ENCODE measurements at regions not wholly inside any gene's neighbourhood (a gene's known extent, or its start where the extent isn't known, plus 50 kb on each side); places are given as distances from the start of the nearest gene placed in this dataset.
A peak's percentile ranks its signal among the peaks of the same experiment; 100 is the strongest.

DNA sequence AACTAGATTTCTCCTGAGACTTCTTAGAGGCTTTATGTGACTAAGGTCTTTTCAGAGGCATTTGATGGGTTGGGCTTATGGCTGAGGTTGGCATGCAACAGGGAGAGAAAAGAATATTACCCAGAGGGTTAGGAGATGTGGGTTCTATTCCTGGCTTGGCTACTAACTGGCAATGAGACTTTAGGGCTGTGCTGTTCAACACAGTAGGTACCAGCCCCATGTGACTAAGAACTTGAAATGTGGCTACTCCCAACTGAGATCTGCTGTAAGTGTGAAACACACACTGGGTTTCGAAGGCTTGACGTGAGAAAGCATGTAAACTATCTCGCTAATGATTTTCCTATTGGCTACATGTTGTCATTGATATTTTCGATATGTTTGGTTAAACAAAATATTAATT is 324.9 kb upstream of the SLC14A2 start:
- Histone ChIP-seq H3K27me3 (no peaks in the 10 kb centered on the region), H3F3A (ENCODE audit: low read depth) (no peaks in the 10 kb centered on the region), H2AFZ (replicated peaks) (no peak overlapping the region), H3K79me2 (ENCODE audit: low read depth) (no peaks in the 10 kb centered on the region), H4K20me1 (ENCODE audit: low read depth) (no peaks in the 10 kb centered on the region), H3K4me3 (no peak overlapping the region), H3K9me3 (ENCODE audit: low read depth) (no peaks in the 10 kb centered on the region), H3K27ac (no peak overlapping the region), H3K36me3 (no peaks in the 10 kb centered on the region), H3K4me2 (no peak overlapping the region), H3K9ac (no peak overlapping the region), H3K4me1 (no peaks in the 10 kb centered on the region)
- no peak for TF ChIP-seq EZH2phosphoT487 (IDR thresholded peaks at IDR 0.05)
- TF ChIP-seq, protein P1, sequence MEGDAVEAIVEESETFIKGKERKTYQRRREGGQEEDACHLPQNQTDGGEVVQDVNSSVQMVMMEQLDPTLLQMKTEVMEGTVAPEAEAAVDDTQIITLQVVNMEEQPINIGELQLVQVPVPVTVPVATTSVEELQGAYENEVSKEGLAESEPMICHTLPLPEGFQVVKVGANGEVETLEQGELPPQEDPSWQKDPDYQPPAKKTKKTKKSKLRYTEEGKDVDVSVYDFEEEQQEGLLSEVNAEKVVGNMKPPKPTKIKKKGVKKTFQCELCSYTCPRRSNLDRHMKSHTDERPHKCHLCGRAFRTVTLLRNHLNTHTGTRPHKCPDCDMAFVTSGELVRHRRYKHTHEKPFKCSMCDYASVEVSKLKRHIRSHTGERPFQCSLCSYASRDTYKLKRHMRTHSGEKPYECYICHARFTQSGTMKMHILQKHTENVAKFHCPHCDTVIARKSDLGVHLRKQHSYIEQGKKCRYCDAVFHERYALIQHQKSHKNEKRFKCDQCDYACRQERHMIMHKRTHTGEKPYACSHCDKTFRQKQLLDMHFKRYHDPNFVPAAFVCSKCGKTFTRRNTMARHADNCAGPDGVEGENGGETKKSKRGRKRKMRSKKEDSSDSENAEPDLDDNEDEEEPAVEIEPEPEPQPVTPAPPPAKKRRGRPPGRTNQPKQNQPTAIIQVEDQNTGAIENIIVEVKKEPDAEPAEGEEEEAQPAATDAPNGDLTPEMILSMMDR (IDR thresholded peaks at IDR 0.05), result no peak
- TF ChIP-seq EZH2 (IDR thresholded peaks at IDR 0.05), result no peak
- Mint-ChIP-seq H3K4me1 (peaks cover 19% of the 10 kb centered on the region), H3K27ac (no peak overlapping the region), H3K36me3 (no peaks in the 10 kb centered on the region), H3K9me3 (no peaks in the 10 kb centered on the region), H3K27me3 (ENCODE audit: insufficient read depth, low read depth) (peaks cover 4% of the 10 kb centered on the region), H3K4me3 (no peak overlapping the region)
- no peak for DNase-seq (ENCODE audit: low spot score)

DNA sequence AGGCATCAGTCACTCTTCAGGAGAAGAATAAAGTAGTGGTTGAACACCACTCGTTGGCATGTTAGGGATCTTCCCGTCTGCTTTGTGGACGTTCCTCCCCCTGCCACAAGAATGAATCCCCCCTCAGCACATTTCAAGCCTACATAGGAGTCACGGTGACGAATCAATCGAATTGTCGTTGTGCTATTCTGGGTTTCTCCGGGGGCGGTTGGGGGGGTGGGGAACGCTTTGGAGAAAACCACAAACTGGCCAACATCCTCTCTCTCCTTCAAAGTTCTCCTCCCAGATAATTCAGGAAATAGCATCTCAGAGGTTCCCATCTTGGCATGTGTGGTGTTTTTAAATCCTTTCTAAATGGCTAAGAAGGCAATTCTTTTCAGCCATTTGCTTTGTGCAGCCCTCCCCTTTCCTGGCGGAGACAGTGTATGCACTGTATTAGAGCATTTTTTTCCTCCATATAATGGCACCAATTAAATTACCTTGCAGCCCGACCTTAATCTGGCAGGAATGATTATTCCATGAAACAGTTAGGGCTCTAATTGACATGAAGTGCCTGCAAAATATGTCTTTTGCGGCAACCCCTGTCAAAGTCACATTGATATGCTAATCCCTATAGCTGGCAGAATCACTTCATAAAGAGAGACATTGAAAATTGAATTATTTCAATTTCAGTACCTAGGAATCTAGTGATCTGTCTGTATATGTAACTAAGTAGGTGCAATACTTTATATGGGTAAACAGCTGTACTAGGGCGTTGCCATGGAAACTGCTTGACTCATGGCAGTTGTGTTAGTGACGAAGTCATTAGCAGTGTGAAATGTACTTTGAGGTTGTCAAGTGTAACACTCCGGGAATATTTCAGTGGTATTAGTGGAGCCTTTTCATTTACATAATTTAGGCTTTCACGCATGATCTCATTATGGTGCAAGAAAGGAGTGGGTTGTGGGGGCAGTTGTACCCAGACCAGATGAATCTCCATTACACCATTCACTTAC is 323.4 kb upstream of the SLC14A2 start:
- Histone ChIP-seq H3F3A (ENCODE audit: low read depth) (no peaks in the 10 kb centered on the region), H3K9ac (no peak overlapping the region), H3K4me3 (no peak overlapping the region), H2AFZ (replicated peaks) (no peak overlapping the region), H3K27me3 (no peaks in the 10 kb centered on the region), H4K20me1 (ENCODE audit: low read depth) (no peaks in the 10 kb centered on the region), H3K79me2 (ENCODE audit: low read depth) (no peaks in the 10 kb centered on the region), H3K36me3 (no peaks in the 10 kb centered on the region), H3K4me2 (no peak overlapping the region), H3K9me3 (ENCODE audit: low read depth) (no peaks in the 10 kb centered on the region), H3K27ac (no peak overlapping the region), H3K4me1 (no peaks in the 10 kb centered on the region)
- Mint-ChIP-seq H3K27ac (no peak overlapping the region), H3K4me1 (peaks cover 19% of the 10 kb centered on the region), H3K36me3 (no peaks in the 10 kb centered on the region), H3K9me3 (no peaks in the 10 kb centered on the region), H3K27me3 (ENCODE audit: insufficient read depth, low read depth) (peaks cover 4% of the 10 kb centered on the region), H3K4me3 (no peak overlapping the region)
- TF ChIP-seq EZH2 (IDR thresholded peaks at IDR 0.05) (no peak), EZH2phosphoT487 (IDR thresholded peaks at IDR 0.05) (no peak)
- TF ChIP-seq, protein P1 (IDR thresholded peaks at IDR 0.05), result no peak
- peak; percentile 35 for DNase-seq (ENCODE audit: low spot score)

DNA sequence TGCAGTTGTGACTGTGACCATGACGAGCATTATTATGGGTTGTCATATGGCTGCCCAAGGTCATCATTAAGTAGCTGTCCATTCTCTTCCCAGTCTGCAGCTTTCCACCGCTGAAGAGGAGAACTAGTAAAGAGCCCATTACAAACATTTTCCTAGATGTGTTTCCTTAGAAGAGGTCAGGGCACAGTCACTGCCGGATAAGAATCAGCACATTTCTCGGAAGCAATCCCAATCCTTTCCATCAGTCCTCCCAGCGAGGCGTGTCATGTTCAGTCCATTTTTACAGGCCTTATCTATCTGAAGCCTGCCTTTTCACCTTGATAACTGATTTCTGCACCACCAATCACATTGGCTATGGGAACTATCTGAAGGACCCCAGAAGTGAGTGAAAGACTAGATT is 319.9 kb upstream of the SLC14A2 start:
- Histone ChIP-seq H3F3A (ENCODE audit: low read depth) (no peaks in the 10 kb centered on the region), H4K20me1 (ENCODE audit: low read depth) (no peaks in the 10 kb centered on the region), H3K9ac (no peak overlapping the region), H3K27ac (no peak overlapping the region), H2AFZ (replicated peaks) (no peak overlapping the region), H3K4me3 (no peak overlapping the region), H3K4me2 (no peak overlapping the region), H3K79me2 (ENCODE audit: low read depth) (no peaks in the 10 kb centered on the region), H3K36me3 (no peaks in the 10 kb centered on the region), H3K9me3 (ENCODE audit: low read depth) (no peaks in the 10 kb centered on the region), H3K4me1 (no peaks in the 10 kb centered on the region), H3K27me3 (no peaks in the 10 kb centered on the region)
- peaks cover 19% of the 10 kb centered on the region for H3K4me1 Mint-ChIP-seq
- H3K27me3 Mint-ChIP-seq (ENCODE audit: insufficient read depth, low read depth), result peaks cover 4% of the 10 kb centered on the region
- no peak for DNase-seq (ENCODE audit: low spot score)
- H3K27ac Mint-ChIP-seq, result no peak overlapping the region
- H3K36me3 Mint-ChIP-seq, result no peaks in the 10 kb centered on the region
- no peak overlapping the region for H3K4me3 Mint-ChIP-seq
- TF ChIP-seq EZH2phosphoT487 (IDR thresholded peaks at IDR 0.05) (no peak), EZH2 (IDR thresholded peaks at IDR 0.05) (no peak)
- TF ChIP-seq, protein P1 (IDR thresholded peaks at IDR 0.05), result no peak
- H3K9me3 Mint-ChIP-seq, result no peaks in the 10 kb centered on the region
